CD4-positive, alpha-beta T cell (primary cell): ENCODE measurements at regions not wholly inside any gene's neighbourhood (a gene's known extent, or its start where the extent isn't known, plus 50 kb on each side); places are given as distances from the start of the nearest gene placed in this dataset.

Source experiments
- ATAC-seq: fragments of 200-7000 bp; cut with Tn5 transposase; one replicate; pipeline ENCODE4 v1.10.0; 2022; ENCODE audit warnings: mild to moderate bottlenecking; ENCODE audit not compliant: poor library complexity
- CTCF ChIA-PET: fragments of 350-600 bp; sonication (Branson Sonifier 250); formaldehyde crosslinking; loops from one replicate; lab custom pipeline; 2021; ENCODE audit warnings: antibody characterized with exemption, inconsistent platforms; lab: Charles Lee
- POLR2A ChIA-PET: fragments of 350-600 bp; sonication (Branson Sonifier 250); formaldehyde crosslinking; loops from one replicate; lab custom pipeline; 2021; ENCODE audit warnings: antibody characterized with exemption, inconsistent platforms; lab: Charles Lee
- DNase-seq, 14 experiments: peaks; one replicate each; pipeline ENCODE4 v3.0.0-alpha.2; 2013 to 2020; ENCODE audit warnings: mixed read lengths in 2 of 14
- H3K27ac ChIP-seq, 2 donors: one replicate each; pipeline versions ENCODE4 v1.5.1 to v1.7.0; 2013; ENCODE audit warnings: low read length in 2 of 2, low read depth in 1 of 2, mild to moderate bottlenecking in 1 of 2
- H3K27me3 ChIP-seq, 2 experiments: 1 replicate in 1 of 2; 2 replicates in 1 of 2; pipeline versions ENCODE4 v1.6.1 to v1.7.0; 2013; ENCODE audit warnings: low read length in 2 of 2, control low read depth in 1 of 2, mild to moderate bottlenecking in 1 of 2, moderate library complexity in 1 of 2; ENCODE audit not compliant: insufficient read depth in 2 of 2, control insufficient read depth in 1 of 2
- H3K36me3 ChIP-seq: one replicate; pipeline ENCODE4 v1.6.1; 2013; ENCODE audit warnings: low read length, control low read depth; ENCODE audit not compliant: insufficient read depth
- H3K4me1 ChIP-seq: one replicate; pipeline ENCODE4 v1.6.1; 2013; ENCODE audit warnings: low read length, control low read depth; ENCODE audit not compliant: insufficient read depth
- H3K4me3 ChIP-seq: one replicate; pipeline ENCODE4 v1.5.1; 2013; ENCODE audit warnings: mild to moderate bottlenecking, low read length, moderate library complexity
- H3K9me3 ChIP-seq, 2 experiments: 1 replicate in 1 of 2; 2 replicates in 1 of 2; pipeline versions ENCODE4 v1.6.1 to v1.7.0; 2013; ENCODE audit warnings: low read length in 2 of 2, mild to moderate bottlenecking in 2 of 2, control low read depth in 1 of 2, moderate library complexity in 1 of 2; ENCODE audit not compliant: control insufficient read depth in 1 of 2, insufficient read depth in 1 of 2
- H3K27ac Mint-ChIP-seq: one replicate; pipeline ENCODE4 v1.8.0; 2020; ENCODE audit warnings: mixed read lengths
- H3K27me3 Mint-ChIP-seq: one replicate; pipeline ENCODE4 v1.8.0; 2021; ENCODE audit warnings: mixed read lengths
- H3K36me3 Mint-ChIP-seq: one replicate; pipeline ENCODE4 v1.8.0; 2021; ENCODE audit warnings: low read depth, mixed read lengths
- H3K4me1 Mint-ChIP-seq: one replicate; pipeline ENCODE4 v1.8.0; 2021; ENCODE audit warnings: low read depth, mixed read lengths
- H3K4me3 Mint-ChIP-seq: one replicate; pipeline ENCODE4 v1.8.0; 2020; ENCODE audit warnings: mild to moderate bottlenecking, mixed read lengths
- H3K9me3 Mint-ChIP-seq: one replicate; pipeline ENCODE4 v1.8.0; 2020; ENCODE audit warnings: mixed read lengths
- CTCF ChIP-seq: fragments of 200-600 bp; IDR thresholded peaks from one replicate; pipeline ENCODE4 v1.8.0; 2022; ENCODE audit warnings: antibody characterized with exemption, mild to moderate bottlenecking
- intact Hi-C, 2 experiments: fragments of 100-400 bp; cut with DNase I in 1 of 2; cut with micrococcal nuclease in 1 of 2; formaldehyde crosslinking; loops; one replicate each; pipeline versions ENCODE4 v1.15.1 to v1.9.0; 2023 to 2025; cut with DNase I, micrococcal nuclease

- H3K27me3 ChIP-seq = no peaks in the 10 kb centered on the region
- peaks cover 10% of the 10 kb centered on the region for H3K4me1 ChIP-seq
- intact Hi-C loops = no loop called here
- H3K9me3 Mint-ChIP-seq = no peaks in the 10 kb centered on the region
- ATAC-seq (no peak), DNase-seq (no peak)
- peaks cover 39% of the 10 kb centered on the region for H3K4me1 Mint-ChIP-seq
- H3K27ac Mint-ChIP-seq = peak overlapping the region; percentile 48
- no peak for TF ChIP-seq CTCF
- no peak overlapping the region for H3K4me3 ChIP-seq
- CTCF ChIA-PET = no interaction called here
- no peaks in the 10 kb centered on the region for H3K27me3 Mint-ChIP-seq
- no peak overlapping the region for H3K27ac ChIP-seq
- POLR2A ChIA-PET = no interaction called here
- H3K36me3 Mint-ChIP-seq = no peaks in the 10 kb centered on the region
- no peaks in the 10 kb centered on the region for H3K36me3 ChIP-seq
- H3K9me3 ChIP-seq = no peaks in the 10 kb centered on the region
- H3K4me3 Mint-ChIP-seq = no peak overlapping the region
Observed at GRCh38 chr6:142544199-142544838, 242.5 kb downstream of the ADGRG6 start.

GRCh38 chr6:142545147-142545546, 243.3 kb downstream of the ADGRG6 start:
- H3K4me3 ChIP-seq = no peak overlapping the region
- intact Hi-C loops = no loop called here
- no peaks in the 10 kb centered on the region for H3K27me3 Mint-ChIP-seq
- H3K27ac ChIP-seq = no peak overlapping the region
- H3K27ac Mint-ChIP-seq = peak overlapping the region; percentile 24
- H3K4me1 Mint-ChIP-seq = peaks cover 42% of the 10 kb centered on the region
- TF ChIP-seq CTCF = no peak
- no peaks in the 10 kb centered on the region for H3K9me3 Mint-ChIP-seq
- H3K9me3 ChIP-seq = no peaks in the 10 kb centered on the region
- no peaks in the 10 kb centered on the region for H3K36me3 Mint-ChIP-seq
- H3K27me3 ChIP-seq = no peaks in the 10 kb centered on the region
- H3K4me1 ChIP-seq = peaks cover 10% of the 10 kb centered on the region
- no peaks in the 10 kb centered on the region for H3K36me3 ChIP-seq
- H3K4me3 Mint-ChIP-seq = peak overlapping the region; percentile 11
- ATAC-seq = no peak
- DNase-seq = peak in 1 of 14 experiments; percentile 11
- CTCF ChIA-PET = no interaction called here
- POLR2A ChIA-PET = no interaction called here

DNA sequence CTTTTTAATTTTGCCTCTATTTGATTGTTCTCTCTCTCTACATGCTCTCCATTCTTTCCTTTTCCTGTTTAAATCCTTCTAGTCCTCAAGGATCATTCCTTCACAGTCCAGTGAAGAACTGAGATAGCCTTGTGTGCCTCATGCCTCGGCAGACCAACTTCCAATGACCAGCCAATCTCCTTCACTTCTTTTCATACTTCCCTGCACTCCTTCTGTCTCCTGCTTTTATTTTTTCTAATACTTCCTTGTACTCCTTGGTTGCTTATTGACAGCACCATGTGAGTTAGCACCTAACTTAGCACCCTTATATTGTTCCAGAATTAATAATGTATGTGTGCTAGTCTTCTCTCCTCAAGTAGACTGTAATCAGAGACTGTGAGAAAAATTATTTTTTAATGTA, 246.8 kb downstream of the ADGRG6 start:
- H3K36me3 Mint-ChIP-seq = no peaks in the 10 kb centered on the region
- Histone ChIP-seq H3K9me3 (no peaks in the 10 kb centered on the region), H3K27ac (no peak overlapping the region), H3K36me3 (no peaks in the 10 kb centered on the region), H3K27me3 (no peaks in the 10 kb centered on the region), H3K4me1 (peaks cover 15% of the 10 kb centered on the region), H3K4me3 (no peak overlapping the region)
- H3K27ac Mint-ChIP-seq = no peak overlapping the region
- no peaks in the 10 kb centered on the region for H3K27me3 Mint-ChIP-seq
- H3K4me1 Mint-ChIP-seq = peaks cover 55% of the 10 kb centered on the region
- ChIA-PET CTCF (no interaction called here), POLR2A (no interaction called here)
- H3K9me3 Mint-ChIP-seq = no peaks in the 10 kb centered on the region
- TF ChIP-seq CTCF = no peak
- H3K4me3 Mint-ChIP-seq = no peak overlapping the region
- intact Hi-C loops = no loop called here
- ATAC-seq (no peak), DNase-seq (no peak)
